G401.6 (cell line): ENCODE measurements at regions not wholly inside any gene's neighbourhood (a gene's known extent, or its start where the extent isn't known, plus 50 kb on each side); places are given as distances from the start of the nearest gene placed in this dataset.
"Not testable (repeated sequence)": the region's sequence is repeated elsewhere in the genome, so short reads cannot be mapped to it uniquely, and the experiment has no call there.

Source experiments
- FAIRE-seq: peaks from 2 replicates; lab custom pipeline; 2012; peaks lifted over from hg19 to GRCh38; lab: Jason Lieb, UNC

DNA sequence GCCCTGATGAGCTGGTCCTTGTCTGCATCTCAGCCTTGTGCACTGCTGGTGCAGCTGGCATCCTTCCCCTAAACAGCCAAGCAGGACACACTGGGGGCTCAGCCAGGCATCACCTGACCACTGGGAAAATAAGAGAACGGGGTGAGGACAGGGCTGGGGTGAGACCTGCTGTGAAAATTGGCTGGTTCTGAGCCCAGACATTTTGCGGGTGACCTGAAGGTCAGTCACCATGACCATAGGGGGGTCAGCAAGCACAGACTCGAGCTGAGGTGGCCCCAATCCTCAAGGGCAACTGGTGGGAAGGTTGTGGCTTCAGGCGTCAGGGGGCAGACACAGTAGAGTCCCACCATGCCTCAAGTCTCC is 144.9 kb upstream of the TWIST2 start:
- FAIRE-seq: no peak

DNA sequence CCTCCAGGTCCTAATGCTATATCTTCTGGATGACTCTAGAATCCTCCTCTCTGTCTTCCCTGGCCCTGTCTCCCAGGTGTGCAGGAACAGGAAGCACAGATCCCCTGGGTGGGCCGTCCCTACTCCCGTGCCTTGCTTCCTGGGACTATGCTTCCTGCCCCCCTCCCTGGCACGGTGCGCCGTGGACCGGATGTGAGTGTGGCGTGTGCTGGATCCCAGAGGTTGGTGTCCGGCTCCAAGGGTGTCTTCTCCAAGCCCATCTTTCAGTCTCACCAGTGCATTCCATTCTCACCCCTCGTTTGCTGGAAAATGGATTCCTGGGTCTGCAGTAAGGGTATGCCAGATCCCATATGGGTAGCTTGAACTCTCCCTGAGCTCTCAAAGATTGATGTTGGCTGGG is 144.4 kb upstream of the TWIST2 start:
- FAIRE-seq: no peak

DNA sequence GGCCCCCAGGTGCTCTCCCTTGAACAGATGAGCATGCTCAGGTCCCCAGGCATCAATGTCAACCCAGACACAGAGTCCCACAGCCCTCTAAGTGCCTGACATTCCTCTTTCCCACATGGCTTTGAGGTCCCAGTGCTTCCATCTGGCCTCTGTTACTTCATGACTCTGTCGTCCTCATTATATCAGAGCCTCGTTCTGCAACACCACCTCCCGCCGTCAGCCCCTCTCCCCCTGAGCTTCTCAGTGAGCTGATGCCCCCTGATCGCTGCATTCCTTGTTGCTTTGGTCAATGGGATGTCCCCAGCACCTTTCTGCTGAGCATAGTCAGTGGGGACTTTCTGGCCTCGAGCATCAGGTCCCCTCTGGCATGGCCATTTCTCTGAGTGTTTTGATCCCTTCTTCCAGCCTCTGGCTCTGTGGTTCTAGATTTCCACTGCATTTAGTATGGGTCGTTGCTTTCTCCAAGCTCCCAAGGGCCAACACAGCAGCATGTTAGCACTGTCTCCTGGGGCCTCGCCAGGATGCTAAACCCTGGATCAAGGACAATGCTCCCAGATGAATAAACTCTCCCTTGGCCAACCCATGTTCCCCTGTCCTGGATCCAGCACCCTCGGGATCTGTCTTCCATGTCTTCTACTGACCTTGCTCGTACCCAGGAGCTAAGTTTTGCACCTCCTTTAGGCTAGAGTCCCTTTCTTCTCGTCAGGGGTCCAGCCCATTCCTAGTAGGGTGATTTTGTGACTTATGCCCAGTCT is 143.2 kb upstream of the TWIST2 start:
- no peak for FAIRE-seq

DNA sequence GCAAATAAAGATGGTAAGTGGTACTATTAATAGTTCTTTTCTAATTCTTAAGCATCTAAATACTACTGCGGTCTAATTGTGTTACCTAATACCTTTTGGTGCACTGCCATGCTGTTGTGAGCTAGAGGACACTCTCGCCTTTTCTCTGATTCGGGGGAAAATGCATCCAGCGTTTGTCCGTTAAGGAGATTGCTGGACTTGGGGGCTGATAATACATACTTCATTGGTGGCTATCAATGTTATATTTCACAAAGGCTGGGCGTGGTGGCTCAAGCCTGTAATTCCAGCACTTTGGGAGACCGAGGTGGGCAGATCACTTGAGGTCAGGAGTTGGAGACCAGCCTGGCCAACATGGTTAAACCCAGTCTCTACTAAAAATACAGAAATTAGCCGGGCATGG is 141.7 kb upstream of the TWIST2 start:
- no peak for FAIRE-seq

DNA sequence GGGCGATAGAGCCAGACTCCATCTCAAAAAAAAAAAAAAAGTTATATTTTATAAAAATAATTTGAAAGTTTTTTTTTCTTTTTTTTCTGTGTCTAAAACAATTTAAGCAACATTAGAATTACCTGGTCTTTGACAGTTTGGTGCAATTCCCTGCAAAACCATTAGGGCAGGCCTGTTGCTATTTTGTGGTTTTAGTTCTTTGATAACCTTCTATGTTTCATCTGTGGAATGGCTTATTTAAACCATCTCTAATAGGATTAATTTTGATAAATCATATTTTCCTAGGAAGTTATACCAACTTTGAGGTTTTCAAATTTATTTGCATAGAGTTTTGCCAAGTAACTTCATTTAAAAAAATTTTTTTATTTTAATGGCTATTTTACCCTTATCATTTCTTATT is 141.2 kb upstream of the TWIST2 start:
- peak; percentile 56 for FAIRE-seq

DNA sequence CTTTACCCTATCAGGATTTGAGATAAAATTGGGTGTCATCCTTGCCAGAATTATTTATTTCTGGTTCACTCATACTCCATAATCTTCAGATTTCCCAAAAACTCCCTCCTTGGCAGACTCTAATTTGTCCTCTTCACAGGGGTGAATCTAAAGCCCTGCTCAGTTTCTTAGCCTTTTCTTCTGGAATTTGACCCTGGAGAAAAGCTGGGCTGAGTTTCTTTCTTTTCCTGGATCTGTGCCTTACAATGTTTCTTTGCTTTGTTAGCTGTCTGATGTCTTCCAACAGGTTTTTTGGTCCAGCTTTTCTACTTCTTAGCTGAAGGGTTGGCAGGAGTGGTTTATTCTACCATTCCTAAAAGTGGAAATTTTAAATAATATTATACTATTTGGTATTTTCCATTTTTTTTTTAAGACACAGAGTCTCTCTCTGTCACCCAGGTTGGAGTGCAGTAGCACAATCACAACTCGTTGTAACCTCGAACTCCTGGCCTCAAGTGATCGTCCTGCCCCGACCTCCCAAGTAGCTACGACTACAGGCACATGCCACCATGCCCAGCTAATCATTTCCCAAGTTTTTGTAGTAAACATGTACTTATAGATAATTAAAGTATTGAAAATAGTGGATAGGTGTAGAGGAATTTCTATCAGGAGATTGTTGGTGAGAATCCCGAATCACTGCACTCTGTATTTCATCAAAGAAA is 138.4 kb upstream of the TWIST2 start:
- no peak for FAIRE-seq

DNA sequence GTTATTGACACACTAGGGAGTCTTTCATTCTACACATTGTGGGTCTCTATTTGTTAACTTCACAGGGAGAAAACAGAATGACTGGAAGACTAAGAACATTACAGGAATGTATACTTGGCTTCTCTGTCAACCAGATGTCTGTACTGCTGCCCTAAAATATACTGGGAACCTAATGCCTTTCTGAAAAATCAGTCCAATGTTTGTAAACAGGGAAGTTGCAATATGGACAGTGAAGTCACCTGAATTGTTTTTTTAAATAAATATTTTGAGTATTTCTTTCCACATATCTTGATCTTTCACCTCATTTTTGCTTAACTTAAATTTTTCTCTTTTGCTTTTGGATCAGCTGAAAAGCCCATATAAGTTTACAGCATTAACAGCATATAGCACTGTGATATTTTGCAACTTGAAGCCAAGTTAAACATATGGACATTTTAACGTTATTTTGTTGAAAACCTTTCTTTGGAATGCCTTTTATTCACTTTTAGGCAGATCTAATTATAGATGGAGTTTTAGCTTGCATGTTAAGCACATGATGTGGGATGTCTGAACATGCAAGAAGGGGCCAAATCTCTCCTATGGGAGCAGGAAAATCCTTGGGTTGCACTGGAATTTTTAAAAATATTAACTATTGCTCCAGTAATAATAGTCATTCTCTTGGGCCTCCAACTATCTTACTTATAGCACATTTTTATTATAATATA is 137.7 kb upstream of the TWIST2 start:
- FAIRE-seq: no peak

DNA sequence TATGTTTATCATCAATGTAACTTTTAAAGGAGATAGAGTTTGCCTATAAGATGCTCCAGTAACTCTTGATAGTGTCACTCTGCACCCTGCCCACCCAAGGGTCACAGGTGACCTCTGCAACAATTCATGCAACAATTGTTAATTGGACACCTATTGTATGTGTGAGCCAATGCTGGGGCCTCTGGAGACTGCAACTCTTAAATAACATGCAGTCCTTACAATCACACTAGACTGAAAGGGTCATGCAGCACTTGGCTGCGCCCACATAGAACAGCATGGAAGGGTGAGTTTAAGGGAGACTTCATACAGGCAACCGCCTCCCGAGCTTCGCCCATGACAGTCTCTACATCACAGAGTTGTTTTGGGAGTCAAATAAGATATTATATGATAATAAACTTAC is 137.1 kb upstream of the TWIST2 start:
- FAIRE-seq: no peak

DNA sequence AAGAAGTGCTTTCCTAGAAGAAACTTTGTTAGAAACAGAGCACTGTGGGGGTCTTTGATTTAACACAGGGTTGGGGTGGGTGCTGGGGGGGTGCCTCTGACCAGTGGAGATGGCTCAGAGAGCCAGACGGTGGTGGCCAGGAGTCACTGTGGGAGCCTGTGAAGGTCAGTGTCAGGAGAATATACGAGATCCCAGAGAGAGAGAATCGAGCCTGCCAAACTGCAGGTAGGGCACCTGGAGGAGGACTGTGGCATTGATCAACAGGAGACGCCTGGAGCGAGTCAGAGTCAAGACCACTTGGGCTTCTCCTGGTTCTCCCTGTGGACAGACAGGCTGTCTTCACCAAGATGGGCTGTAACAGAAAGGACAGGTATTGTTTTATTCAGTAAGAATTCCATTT is 136.5 kb upstream of the TWIST2 start:
- no peak for FAIRE-seq

DNA sequence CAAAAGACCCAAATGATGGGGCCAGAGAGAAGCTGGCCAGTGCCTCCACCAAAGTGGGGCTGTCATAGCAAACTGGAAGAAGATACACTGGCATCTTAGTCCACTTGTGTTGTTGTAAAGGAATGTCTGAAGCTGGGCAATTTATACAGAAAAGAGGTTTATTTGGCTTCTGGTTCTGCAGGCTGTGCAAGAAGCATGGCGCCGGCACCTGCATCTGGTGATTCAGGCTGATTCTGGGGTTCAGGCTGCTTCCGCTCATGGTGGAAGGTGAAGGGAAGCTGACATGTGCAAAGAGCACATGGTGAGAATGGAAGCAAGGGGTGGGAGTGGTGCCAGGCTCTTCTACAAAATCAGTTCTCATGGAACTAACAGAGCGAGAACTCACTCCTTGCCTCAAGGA is 135.9 kb upstream of the TWIST2 start:
- no peak for FAIRE-seq

DNA sequence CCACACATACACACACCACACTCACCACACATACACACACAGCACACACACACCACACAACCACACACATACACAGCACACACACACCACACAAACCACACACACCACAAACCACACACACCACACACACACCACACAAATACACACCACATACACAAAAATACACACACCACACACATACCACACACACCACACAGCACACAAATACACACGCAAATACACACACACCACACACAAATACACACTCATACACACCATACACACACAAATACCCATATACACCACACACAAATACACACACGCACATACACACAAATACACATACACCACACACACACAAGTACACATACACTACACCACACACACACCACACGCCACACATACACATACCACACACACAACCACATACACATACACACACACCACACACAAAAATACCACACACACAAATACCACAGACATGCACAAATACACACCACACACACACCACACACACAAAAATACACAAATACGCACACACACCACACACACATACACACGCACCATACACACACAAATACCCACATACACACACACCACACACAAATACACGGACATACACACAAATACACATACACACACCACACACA is 134.6 kb upstream of the TWIST2 start:
- FAIRE-seq: no peak

DNA sequence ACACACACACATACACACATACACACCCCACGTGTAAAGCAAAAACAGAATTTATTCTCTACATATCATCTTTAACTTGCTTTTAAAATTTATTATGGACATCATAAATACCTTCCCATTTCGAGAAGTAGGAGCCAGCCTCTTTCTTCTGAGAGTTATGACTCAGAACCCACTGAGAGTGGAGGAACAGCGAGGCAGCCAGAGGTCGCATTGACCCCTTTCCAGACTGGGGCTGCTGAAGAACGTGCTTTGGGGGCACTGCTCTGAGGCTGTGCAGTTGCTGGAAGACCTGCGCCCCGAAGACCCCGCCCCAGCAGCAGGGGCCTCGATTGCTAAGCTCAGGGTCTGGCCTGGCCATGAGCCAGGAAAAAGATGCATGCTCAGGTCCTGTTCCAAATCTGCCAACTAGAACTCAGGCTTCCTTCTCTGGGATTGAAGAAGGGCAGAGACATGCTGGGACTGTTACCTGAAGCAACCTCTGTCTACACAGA is 133.8 kb upstream of the TWIST2 start:
- no peak for FAIRE-seq

DNA sequence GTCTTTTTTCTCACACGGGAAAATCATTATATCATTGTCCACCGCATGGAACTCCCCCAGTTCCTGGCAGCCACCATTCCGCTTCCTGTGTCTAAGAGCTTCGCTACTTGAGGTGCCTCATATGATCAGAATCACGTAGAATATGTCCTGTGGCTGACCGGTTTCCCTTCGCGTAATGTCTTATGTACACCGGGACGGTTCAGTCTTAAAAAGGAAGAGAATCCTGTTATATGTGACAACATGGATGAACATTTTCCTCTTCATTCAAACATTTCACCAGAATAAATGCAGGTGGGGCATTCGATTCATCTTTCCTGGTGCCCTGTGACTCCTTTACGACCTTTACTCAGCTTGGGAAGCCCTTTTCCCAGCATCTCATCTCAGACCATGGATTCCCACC is 131.7 kb upstream of the TWIST2 start:
- no peak for FAIRE-seq

DNA sequence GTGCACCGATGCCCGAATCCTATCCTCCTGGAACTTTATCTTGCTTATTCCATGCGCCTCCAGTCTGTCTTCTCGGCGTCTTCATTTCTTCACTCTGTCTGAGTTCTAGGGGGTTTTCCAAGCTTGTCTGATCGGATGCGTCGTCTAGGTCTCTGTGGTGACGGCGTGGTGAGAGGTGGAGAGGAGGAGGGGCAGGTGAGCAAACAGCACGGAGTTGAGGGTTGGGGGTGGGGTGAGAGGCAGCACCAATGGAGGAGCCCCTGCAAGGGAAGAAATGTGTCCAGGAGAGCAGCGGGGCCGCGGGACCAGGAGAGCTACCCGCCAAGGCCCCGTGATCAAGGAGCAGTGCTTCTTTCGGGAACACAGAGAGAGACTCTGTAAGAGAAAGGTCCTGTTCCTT is 131.3 kb upstream of the TWIST2 start:
- no peak for FAIRE-seq

DNA sequence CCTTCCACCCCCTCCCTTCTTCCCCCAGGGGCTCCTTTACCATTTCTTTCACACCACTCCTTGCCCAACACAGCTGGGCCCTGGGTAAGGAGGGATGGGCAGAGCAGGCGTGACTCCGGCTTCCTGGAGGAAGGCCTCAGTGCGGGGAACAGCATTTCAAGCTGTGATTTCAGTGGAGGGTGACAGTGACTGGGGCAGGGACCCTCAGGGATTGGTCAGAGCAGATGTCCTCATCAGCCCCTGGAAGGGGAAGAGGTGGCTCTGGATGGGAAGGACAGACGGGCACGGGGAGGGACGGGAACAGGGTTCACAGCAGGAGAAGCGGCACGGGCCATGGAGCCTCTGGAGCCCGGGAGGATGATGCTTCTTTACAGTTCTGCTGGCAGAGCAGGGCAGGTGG is 130.8 kb upstream of the TWIST2 start:
- FAIRE-seq: no peak

DNA sequence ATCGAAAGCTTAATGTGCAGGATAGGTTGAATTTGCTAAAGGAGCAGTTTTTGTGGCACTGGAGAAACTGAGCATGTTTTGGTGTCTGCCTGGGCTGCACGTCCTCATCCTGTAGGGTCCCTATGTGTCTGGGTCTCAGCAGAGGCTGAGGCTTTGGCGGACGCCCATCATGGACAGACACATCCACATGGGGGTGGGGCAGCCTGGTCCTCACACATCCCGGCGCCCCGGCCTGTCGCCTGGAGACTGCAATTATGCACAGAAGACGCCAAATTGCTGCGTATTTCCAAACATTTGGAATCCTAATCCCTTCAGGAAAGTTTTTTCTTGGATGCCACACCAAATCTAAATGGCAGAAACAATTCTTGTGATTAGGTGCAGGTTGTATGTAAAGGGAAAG is 128.2 kb upstream of the TWIST2 start:
- no peak for FAIRE-seq

DNA sequence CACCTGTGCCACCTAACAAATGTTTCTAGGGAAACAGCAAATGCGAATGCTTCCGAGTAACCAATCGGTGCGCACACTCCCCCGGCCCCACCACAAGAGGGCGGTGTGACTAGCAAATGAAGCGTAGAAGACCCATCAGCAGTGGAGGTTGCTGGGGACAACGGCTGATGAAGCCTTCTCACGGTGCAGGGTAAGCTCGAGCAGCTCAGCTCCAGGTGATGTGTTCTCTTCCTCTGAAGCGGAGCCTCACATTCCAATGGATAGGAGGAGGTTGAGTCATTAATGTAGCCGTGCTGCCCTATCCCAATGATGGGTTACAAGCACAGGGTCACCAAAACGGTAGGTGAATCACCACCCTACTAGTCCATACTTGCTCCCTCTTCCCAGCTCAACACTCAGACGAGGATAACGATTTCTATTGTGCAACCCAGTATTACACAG is 127.6 kb upstream of the TWIST2 start:
- peak; percentile 31 for FAIRE-seq

DNA sequence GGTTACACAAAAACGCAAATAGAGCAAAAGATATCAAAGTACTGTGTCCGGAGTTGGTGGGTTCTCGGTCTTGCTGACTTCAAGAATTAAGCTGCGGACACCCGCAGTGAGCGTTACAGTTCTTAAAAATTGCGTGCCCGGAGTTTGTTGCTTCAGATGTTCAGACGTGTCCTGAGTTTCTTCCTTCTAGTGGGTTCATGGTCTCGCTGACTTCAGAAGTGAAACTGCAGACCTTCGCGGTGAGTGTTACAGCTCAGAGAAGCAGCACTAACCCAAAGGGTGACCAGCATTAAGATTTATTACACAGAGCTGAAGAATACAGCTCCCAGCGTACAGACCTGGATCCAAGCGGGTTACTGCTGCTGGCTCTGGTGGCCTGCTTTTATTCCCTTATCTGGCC is 125.7 kb upstream of the TWIST2 start:
- FAIRE-seq: no peak

DNA sequence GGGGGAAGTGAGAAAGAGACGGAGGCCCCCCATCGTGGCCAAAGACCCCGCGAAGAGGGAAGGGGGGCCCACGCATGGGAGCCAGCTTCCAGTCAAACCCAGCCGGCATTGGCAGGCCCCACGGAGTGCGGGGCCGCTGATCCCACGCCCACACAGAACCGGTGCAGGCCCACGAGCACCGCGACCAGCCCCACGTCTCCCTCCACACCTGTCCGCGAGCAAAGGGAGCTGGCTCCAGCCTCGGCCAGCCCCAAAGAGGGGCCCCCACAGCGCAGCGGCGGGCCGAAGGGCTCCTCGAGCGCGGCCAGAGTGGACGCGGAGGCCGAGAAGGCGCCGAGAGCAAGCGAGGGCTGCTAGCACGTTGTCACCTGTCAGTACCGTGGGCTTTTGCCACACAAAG is 125.0 kb upstream of the TWIST2 start:
- no peak for FAIRE-seq

DNA sequence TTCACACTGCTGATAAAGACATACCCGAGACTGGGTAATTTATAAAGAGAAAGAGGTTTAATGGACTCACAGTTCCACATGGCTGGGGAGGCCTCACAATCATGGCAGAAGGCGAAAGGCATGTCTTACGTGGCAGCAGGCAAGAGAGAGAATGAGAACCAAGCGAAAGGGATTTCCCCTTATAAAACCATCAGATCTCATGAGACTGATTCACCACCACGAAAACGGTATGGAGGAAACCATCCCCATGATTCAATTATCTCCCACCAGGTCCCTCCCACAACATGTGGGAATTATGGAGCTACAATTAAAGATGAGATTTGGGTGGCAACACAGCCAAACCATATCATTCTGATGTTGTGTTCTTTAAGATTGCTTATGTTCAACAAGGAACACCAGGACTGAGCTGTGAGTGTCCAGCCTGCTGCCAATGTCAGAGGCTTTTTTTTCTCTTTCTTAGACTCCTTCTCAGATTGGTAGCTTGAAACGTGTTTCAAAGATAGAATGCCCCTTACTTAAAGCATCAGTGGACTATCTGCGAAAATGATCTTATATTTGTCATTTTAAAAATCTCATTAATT is 124.1 kb upstream of the TWIST2 start:
- not testable (repeated sequence) for FAIRE-seq

DNA sequence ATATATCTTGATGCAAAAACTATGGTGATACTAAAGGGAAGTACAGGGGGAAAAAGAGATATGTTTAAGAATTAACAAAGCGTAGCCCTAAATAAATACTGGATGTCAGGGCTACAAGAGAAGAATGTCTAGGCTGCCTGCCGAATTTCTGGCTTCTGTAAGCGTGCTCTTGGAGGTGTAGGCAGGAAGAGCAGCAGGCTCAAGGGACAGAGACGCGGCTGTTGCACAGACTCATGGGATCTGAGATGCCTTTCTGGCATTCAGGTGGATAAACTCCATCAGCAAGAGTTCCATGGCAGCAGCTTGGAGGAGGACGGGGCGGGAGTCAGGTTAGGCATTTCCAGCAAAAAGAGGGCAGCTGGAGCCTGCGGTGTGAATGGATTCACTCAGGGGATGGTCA is 123.2 kb upstream of the TWIST2 start:
- no peak for FAIRE-seq

DNA sequence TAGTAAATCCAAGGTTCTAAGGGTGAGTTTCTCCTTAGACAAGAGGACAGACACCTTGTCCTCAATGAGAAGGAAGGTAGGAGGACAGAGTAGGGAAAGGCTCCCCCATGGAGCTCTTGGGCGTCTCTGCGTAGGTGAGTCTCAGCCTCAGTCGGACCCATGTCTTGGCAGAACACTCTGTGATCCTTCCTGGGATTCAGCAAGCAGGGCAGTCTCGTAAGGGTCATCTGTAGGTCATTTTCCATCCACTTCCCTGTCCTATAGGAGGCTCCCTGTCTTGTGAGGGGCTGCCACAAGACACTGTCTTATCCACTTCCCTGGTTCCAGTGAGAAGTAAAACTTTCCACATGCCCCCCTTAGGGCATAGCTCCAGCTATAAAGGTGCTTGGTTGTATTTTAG is 122.6 kb upstream of the TWIST2 start:
- no peak for FAIRE-seq
